ENCODE measurements at regions not wholly inside any gene's neighbourhood (a gene's known extent, or its start where the extent isn't known, plus 50 kb on each side); places are given as distances from the start of the nearest gene placed in this dataset.
"Not testable (repeated sequence)": the region's sequence is repeated elsewhere in the genome, so short reads cannot be mapped to it uniquely, and the experiment has no call there.

DNA sequence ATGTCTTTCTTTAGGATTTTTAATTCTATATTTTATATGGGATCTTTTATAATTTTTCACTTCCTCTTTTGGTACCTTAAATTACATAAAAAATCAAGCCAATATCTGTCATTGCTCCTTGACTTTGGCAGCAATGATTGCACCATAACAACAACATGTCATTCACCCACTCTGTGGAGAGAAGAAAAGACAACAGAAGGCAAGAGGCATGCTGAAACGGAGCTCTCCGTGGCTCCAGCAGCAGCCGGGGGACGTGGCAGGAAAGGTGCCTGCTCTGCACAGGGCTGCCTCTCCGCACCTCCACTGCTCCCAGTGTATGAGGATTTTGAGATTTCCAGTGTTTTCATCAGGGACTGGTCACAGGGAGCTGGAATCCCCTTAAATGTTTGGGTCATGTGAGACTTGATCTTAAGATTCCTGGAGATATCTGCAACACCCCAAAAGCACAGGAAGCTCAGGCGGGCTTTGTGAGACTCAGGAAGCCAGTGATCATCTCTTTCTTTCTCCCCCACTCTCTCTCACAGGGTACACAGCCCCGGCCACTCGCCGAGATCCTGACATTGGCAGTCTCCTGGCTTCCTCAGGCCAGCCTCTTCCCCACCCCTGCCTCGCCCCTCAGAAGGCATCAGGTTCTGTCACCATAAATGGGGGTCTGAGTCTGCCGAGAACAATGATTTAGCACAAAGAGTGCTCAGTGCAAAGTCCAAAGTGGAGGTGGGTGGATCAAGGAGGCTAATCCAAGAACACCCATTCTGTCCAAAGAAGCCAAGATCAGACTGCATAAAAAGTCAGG, 74.6 kb downstream of the ACTL7B start:
- TF ChIP-seq, protein P1, sequence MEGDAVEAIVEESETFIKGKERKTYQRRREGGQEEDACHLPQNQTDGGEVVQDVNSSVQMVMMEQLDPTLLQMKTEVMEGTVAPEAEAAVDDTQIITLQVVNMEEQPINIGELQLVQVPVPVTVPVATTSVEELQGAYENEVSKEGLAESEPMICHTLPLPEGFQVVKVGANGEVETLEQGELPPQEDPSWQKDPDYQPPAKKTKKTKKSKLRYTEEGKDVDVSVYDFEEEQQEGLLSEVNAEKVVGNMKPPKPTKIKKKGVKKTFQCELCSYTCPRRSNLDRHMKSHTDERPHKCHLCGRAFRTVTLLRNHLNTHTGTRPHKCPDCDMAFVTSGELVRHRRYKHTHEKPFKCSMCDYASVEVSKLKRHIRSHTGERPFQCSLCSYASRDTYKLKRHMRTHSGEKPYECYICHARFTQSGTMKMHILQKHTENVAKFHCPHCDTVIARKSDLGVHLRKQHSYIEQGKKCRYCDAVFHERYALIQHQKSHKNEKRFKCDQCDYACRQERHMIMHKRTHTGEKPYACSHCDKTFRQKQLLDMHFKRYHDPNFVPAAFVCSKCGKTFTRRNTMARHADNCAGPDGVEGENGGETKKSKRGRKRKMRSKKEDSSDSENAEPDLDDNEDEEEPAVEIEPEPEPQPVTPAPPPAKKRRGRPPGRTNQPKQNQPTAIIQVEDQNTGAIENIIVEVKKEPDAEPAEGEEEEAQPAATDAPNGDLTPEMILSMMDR (IDR thresholded peaks at IDR 0.05), result no peak
- no peak for TF ChIP-seq POLR2A (IDR thresholded peaks at IDR 0.05)
- no peak for DNase-seq
- H3K27me3 ChIP-seq, result peaks cover 4% of the 10 kb centered on the region
- no peaks in the 10 kb centered on the region for H3K36me3 ChIP-seq (replicated peaks in 1 of 2)
- H3K9me3 ChIP-seq (replicated peaks in 1 of 3), result no peaks in the 10 kb centered on the region
- no peak overlapping the region for H3K27ac ChIP-seq
- 45 to 57% (median 52%) methylated on average over 11 of the region's 11 CpGs for WGBS, 4 donors
- H3K4me3 ChIP-seq, result no peak overlapping the region
- intact Hi-C loops (cut with DNase I), result no loop called here
- H3K4me1 ChIP-seq (replicated peaks in 1 of 2), result no peaks in the 10 kb centered on the region

DNA sequence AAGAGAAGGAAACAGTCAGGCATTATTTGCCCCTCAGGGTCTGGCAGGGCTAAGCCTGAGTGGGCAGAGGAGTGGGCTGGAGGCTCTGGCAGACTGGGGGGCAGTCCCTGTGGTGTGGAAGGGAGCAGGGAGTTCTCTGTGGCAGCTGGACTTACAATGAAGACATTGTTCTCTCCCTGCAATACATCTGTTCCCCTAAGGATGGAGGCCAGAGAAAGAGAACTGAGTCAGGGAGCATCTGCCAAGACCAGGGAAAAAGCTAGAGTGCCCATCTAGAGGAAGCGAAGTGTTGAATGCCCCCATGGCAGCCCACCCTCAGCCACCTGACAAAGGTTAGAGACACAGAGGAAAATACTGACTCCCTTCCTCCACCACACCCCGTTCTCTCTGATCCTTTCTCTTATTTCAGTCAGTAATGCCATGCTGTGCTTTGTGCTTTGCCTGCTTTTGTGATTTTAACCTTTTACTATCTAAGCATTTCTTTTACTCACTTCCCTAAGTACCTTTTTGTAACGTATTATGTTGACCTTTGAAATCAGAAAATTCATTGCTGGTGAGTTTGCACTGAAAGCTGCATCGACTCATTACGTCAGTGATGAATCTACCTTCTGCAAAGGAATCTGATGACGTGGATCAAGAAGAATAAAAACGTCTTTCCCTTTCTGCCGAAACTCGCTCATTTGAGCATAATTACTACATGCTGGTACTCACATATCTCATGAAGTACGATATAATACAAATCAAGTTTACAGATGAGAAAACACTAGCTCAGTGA, 76.0 kb downstream of the ACTL7B start:
- Histone ChIP-seq H3K9me3 (replicated peaks in 1 of 3) (no peaks in the 10 kb centered on the region), H3K27ac (no peak overlapping the region), H3K4me3 (no peak overlapping the region), H3K27me3 (peaks cover 4% of the 10 kb centered on the region), H3K4me1 (replicated peaks in 1 of 2) (no peaks in the 10 kb centered on the region), H3K36me3 (replicated peaks in 1 of 2) (no peaks in the 10 kb centered on the region)
- TF ChIP-seq, protein P1 (IDR thresholded peaks at IDR 0.05), result no peak
- intact Hi-C loops (cut with DNase I), result no loop called here
- WGBS, 4 donors, result 69 to 79% (median 76%) methylated on average over 10 of the region's 10 CpGs
- no peak for DNase-seq

DNA sequence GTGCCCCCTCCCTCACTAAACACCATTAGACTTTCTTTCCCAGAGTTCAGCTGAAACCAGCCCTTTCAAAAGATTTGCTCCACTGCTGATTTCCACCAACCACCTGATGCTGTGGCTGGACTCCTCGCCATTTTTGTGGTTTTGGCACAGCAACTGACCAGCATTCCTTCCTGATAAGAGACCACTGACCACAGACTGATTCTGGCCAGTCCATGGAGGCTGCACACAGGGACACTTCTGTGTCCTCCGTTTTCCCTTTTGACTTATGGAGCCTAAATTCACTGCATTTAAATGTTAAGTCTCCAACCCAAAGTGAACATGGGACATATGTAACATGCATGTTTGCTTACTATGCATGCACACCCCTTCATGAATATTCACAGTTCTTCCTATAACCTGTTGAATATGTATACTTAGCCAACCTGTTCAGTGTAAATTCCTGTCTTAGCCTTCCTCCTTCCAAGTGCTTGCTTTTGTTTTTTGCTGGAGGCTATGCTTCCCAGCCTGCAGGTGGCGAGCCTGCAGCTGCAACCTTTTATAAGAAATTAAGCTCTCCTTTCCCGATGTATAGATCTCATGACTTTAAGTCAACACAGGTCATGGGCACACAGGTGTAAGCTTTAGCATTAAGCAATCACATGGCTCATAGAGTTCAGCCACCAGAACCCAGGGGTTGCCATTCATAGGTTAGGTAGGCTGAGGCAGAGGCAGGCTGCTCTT, 78.7 kb downstream of the ACTL7B start:
- no peak for TF ChIP-seq POLR2A (IDR thresholded peaks at IDR 0.05)
- TF ChIP-seq, protein P1 (IDR thresholded peaks at IDR 0.05), result no peak
- peaks cover 1% of the 10 kb centered on the region for H3K27me3 ChIP-seq
- WGBS, 4 donors, result 57 to 66% (median 60%) methylated on average over 4 of the region's 4 CpGs
- H3K4me1 ChIP-seq (replicated peaks in 1 of 2), result no peaks in the 10 kb centered on the region
- no peak overlapping the region for H3K4me3 ChIP-seq
- H3K9me3 ChIP-seq (replicated peaks in 1 of 3), result no peaks in the 10 kb centered on the region
- DNase-seq, result no peak
- intact Hi-C loops (cut with DNase I), result no loop called here
- H3K36me3 ChIP-seq (replicated peaks in 1 of 2), result no peaks in the 10 kb centered on the region
- no peak overlapping the region for H3K27ac ChIP-seq

DNA sequence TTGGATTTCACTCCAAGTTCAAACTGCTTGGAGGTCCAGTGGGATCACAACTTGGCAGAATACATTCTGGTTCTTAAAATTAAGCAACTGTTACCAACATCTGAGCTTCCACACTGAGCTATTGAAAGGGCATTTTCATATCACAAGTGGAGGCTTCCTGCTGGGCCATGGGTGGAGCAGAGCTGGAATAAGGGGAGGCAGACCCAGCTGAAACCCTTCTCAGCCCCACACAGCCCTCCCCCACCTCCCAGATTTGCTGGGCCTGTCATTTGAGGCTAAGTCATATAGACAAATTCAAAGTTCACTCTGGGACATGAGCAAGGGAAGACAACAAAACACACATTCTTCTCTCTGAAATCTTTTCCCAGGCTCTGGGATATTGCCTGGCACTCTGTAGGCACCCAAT, 79.9 kb downstream of the ACTL7B start:
- Histone ChIP-seq H3K4me1 (replicated peaks in 1 of 2) (no peaks in the 10 kb centered on the region), H3K9me3 (replicated peaks in 1 of 3) (no peaks in the 10 kb centered on the region), H3K27ac (no peak overlapping the region), H3K27me3 (no peaks in the 10 kb centered on the region), H3K4me3 (no peak overlapping the region), H3K36me3 (replicated peaks in 1 of 2) (no peaks in the 10 kb centered on the region)
- no peak for DNase-seq
- no peak for TF ChIP-seq POLR2A (IDR thresholded peaks at IDR 0.05)
- TF ChIP-seq, protein P1 (IDR thresholded peaks at IDR 0.05), result no peak
- intact Hi-C loops (cut with DNase I), result no loop called here

DNA sequence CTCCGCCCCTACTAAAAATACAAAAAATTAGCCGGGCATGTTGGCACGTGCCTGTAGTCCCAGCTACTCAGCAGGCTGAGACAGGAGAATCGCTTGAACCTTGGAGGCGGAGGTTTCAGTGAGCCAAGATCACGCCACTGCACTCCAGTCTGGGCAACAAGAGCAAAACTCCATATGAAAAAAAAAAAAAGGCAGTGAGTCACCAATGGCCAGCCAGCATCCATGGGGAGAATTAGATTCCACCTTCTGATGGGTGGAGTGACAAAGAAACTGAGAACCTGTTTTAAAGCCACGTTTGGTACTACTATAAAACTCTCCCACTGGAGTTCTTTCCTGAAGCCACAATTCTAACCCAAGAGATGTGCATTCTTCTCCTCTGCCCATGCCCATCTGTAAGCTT, 81.7 kb downstream of the ACTL7B start:
- H3K36me3 ChIP-seq (replicated peaks in 1 of 2); H3K27me3 ChIP-seq; H3K4me3 ChIP-seq; DNase-seq; H3K27ac ChIP-seq; H3K4me1 ChIP-seq (replicated peaks in 1 of 2); H3K9me3 ChIP-seq (replicated peaks in 1 of 3); intact Hi-C loops (cut with DNase I): not testable (repeated sequence)
- 79 to 91% (median 88%) methylated on average over 7 of the region's 7 CpGs for WGBS, 4 donors

All from adrenal gland (tissue), 9 donors.